Neural cell (in vitro differentiated cells): ENCODE measurements at regions not wholly inside any gene's neighbourhood (a gene's known extent, or its start where the extent isn't known, plus 50 kb on each side); places are given as distances from the start of the nearest gene placed in this dataset.

ENCODE experiments used
- H2AFZ ChIP-seq: fragments of 200-600, 300-800 bp; sonication (generic), shearing (Covaris generic); 2 replicates; pipeline ENCODE4 v1.6.0; 2014; ENCODE audit warnings: low read depth, mild to moderate bottlenecking, antibody characterized with exemption, low read length, moderate library complexity
- H3F3A ChIP-seq: fragments of 200-600 bp; shearing (Covaris generic); 2 replicates; pipeline ENCODE4 v1.6.1; 2016; ENCODE audit warnings: mild to moderate bottlenecking, moderate library complexity, mixed read lengths, antibody characterized with exemption, low read length; ENCODE audit not compliant: insufficient read depth, poor library complexity, severe bottlenecking
- H3K27ac ChIP-seq: fragments of 200-600, 300-800 bp; sonication (generic), shearing (Covaris generic); 2 replicates; pipeline ENCODE4 v1.5.1; 2014; ENCODE audit warnings: mild to moderate bottlenecking, low read length, moderate library complexity
- H3K27me3 ChIP-seq: fragments of 300-800, 200-600 bp; sonication (generic), shearing (Covaris generic); 2 replicates; pipeline ENCODE4 v1.6.0; 2014; ENCODE audit warnings: mild to moderate bottlenecking, low read depth, low read length, moderate library complexity; ENCODE audit not compliant: insufficient read depth
- H3K36me3 ChIP-seq: fragments of 300-800, 200-600 bp; sonication (generic), shearing (Covaris generic); 2 replicates; pipeline ENCODE4 v1.5.1; 2014; ENCODE audit warnings: mild to moderate bottlenecking, antibody characterized with exemption, low read length, moderate library complexity; ENCODE audit not compliant: insufficient read depth
- H3K4me2 ChIP-seq: fragments of 300-800, 200-600 bp; sonication (generic), shearing (Covaris generic); 2 replicates; pipeline ENCODE4 v1.6.0; 2014; ENCODE audit warnings: mild to moderate bottlenecking, low read length
- H3K4me3 ChIP-seq: fragments of 300-800, 200-600 bp; sonication (generic), shearing (Covaris generic); 2 replicates; pipeline ENCODE4 v1.5.1; 2014; ENCODE audit warnings: mild to moderate bottlenecking, low read length, moderate library complexity
- H3K79me2 ChIP-seq: fragments of 200-600 bp; shearing (Covaris generic); replicated peaks from 2 replicates; pipeline ENCODE4 v1.6.0; 2014; ENCODE audit warnings: mild to moderate bottlenecking, low read length, moderate library complexity; ENCODE audit not compliant: insufficient read depth
- H3K9ac ChIP-seq: fragments of 300-800, 200-600 bp; sonication (generic), shearing (Covaris generic); 2 replicates; pipeline ENCODE4 v1.6.1; 2016; ENCODE audit warnings: mild to moderate bottlenecking, low read length, mixed read lengths
- H3K9me2 ChIP-seq: fragments of 200-600 bp; shearing (Covaris generic); 2 replicates; pipeline ENCODE4 v1.6.1; 2016; ENCODE audit warnings: mild to moderate bottlenecking, low read length, mixed read lengths; ENCODE audit not compliant: insufficient read depth
- H3K9me3 ChIP-seq: fragments of 200-600, 300-800 bp; sonication (generic), shearing (Covaris generic); 2 replicates; pipeline ENCODE4 v1.6.1; 2016; ENCODE audit warnings: mild to moderate bottlenecking, mixed run types, low read length, moderate library complexity, mixed read lengths
- H4K20me1 ChIP-seq: fragments of 200-600 bp; shearing (Covaris generic); 2 replicates; pipeline ENCODE4 v1.6.1; 2016; ENCODE audit warnings: mild to moderate bottlenecking, mixed run types; ENCODE audit not compliant: insufficient read depth
- CTCF ChIP-seq: fragments of 450-650 bp; IDR thresholded peaks from 2 replicates; pipeline ENCODE4 v1.5.1; 2014; ENCODE audit warnings: antibody characterized with exemption, mild to moderate bottlenecking, moderate library complexity; ENCODE audit not compliant: poor library complexity, severe bottlenecking
- EP300 ChIP-seq: fragments of 450-650 bp; conservative IDR thresholded peaks from 2 replicates; pipeline ENCODE4 v1.6.1; 2014; ENCODE audit warnings: antibody characterized with exemption, mild to moderate bottlenecking, moderate library complexity; ENCODE audit not compliant: poor library complexity, severe bottlenecking
- EZH2 ChIP-seq: fragments of 200-600, 300-800 bp; shearing (Covaris generic), sonication (generic); IDR thresholded peaks from 2 replicates; pipeline ENCODE4 v1.6.1; 2014; ENCODE audit warnings: antibody characterized with exemption, low read length, borderline replicate concordance, mild to moderate bottlenecking; ENCODE audit not compliant: insufficient read depth, poor library complexity, severe bottlenecking
- MXI1 ChIP-seq: fragments of 450-650 bp; conservative IDR thresholded peaks from 2 replicates; pipeline ENCODE4 v1.6.1; 2014; ENCODE audit warnings: antibody characterized with exemption, mild to moderate bottlenecking; ENCODE audit not compliant: poor library complexity, severe bottlenecking
- POLR2AphosphoS5 ChIP-seq: IDR thresholded peaks from 2 replicates; pipeline ENCODE4 v1.6.1; 2012
- RAD21 ChIP-seq: fragments of 450-650 bp; conservative IDR thresholded peaks from 2 replicates; pipeline ENCODE4 v1.6.1; 2014; ENCODE audit warnings: antibody characterized with exemption, mild to moderate bottlenecking, moderate library complexity
- REST ChIP-seq: IDR thresholded peaks from 2 replicates; pipeline ENCODE4 v1.6.1; 2012; ENCODE audit warnings: borderline replicate concordance
- SMC3 ChIP-seq: fragments of 450-650 bp; conservative IDR thresholded peaks from 2 replicates; pipeline ENCODE4 v1.6.1; 2014; ENCODE audit warnings: antibody characterized with exemption, mild to moderate bottlenecking, moderate library complexity; ENCODE audit not compliant: poor library complexity
- TAF1 ChIP-seq: IDR thresholded peaks from 2 replicates; pipeline ENCODE4 v1.6.1; 2012; ENCODE audit warnings: low read depth

- H4K20me1 ChIP-seq, result no peaks in the 10 kb centered on the region
- no peaks in the 10 kb centered on the region for H3K36me3 ChIP-seq
- no peak overlapping the region for H3K4me2 ChIP-seq
- no peak overlapping the region for H3K9ac ChIP-seq
- H3K27me3 ChIP-seq, result no peaks in the 10 kb centered on the region
- H3K9me2 ChIP-seq, result no peaks in the 10 kb centered on the region
- no peak overlapping the region for H3K4me3 ChIP-seq
- no peak overlapping the region for H3K27ac ChIP-seq
- H3K9me3 ChIP-seq, result no peaks in the 10 kb centered on the region
- H3K79me2 ChIP-seq, result no peaks in the 10 kb centered on the region
- H2AFZ ChIP-seq, result no peak overlapping the region
- H3F3A ChIP-seq, result no peaks in the 10 kb centered on the region
- TF ChIP-seq EP300 (no peak), SMC3 (no peak), EZH2 (no peak), REST (no peak), TAF1 (no peak), MXI1 (no peak), POLR2AphosphoS5 (no peak), CTCF (no peak), RAD21 (no peak)
These were observed 308.1 kb downstream of the SFMBT2 start for GRCh38 chr10:7102557-7103349.

DNA sequence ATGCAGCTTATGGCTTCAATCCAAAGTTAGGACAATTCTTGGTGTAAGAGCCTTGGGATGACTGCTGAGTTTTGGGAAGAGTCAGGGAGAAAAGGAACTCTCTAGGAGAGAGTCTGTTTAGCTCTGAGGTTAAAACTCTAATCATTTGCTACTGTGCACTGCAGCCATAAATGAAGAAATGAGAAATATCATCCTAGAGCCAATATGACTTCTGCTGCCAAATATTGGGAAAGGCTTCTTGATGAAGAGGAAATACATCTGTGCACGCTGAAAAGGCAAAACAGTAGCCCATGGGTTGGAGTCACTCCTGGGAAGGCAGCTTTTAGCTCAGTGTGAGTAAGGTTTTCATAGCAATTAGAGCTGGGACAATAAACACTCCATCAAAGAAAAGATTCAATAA, 308.8 kb downstream of the SFMBT2 start:
- no peaks in the 10 kb centered on the region for H3K36me3 ChIP-seq
- H3K27me3 ChIP-seq, result no peaks in the 10 kb centered on the region
- H3K9me2 ChIP-seq, result no peaks in the 10 kb centered on the region
- no peak overlapping the region for H2AFZ ChIP-seq
- H3F3A ChIP-seq, result no peaks in the 10 kb centered on the region
- H3K9me3 ChIP-seq, result no peaks in the 10 kb centered on the region
- no peak overlapping the region for H3K27ac ChIP-seq
- H3K4me3 ChIP-seq, result no peak overlapping the region
- no peak overlapping the region for H3K9ac ChIP-seq
- H3K4me2 ChIP-seq, result no peak overlapping the region
- no peaks in the 10 kb centered on the region for H4K20me1 ChIP-seq
- H3K79me2 ChIP-seq, result no peaks in the 10 kb centered on the region
- TF ChIP-seq RAD21, result no peak
- TF ChIP-seq POLR2AphosphoS5, result no peak
- TF ChIP-seq TAF1, result no peak
- no peak for TF ChIP-seq SMC3
- TF ChIP-seq EP300, result no peak
- TF ChIP-seq MXI1, result no peak
- TF ChIP-seq REST, result no peak
- TF ChIP-seq CTCF, result no peak
- no peak for TF ChIP-seq EZH2
